ENCODE measurements at regions not wholly inside any gene's neighbourhood (a gene's known extent, or its start where the extent isn't known, plus 50 kb on each side); places are given as distances from the start of the nearest gene placed in this dataset.

- TF ChIP-seq EZH2 (IDR thresholded peaks at IDR 0.05): no peak
- no peak for TF ChIP-seq CTCF (IDR thresholded peaks at IDR 0.05)
These were observed 387.5 kb downstream of the TRIM36 start for GRCh38 chr5:114782177-114782576.
